Keratinocyte (primary cell): ENCODE measurements at regions not wholly inside any gene's neighbourhood (a gene's known extent, or its start where the extent isn't known, plus 50 kb on each side); places are given as distances from the start of the nearest gene placed in this dataset.

ENCODE experiments used
- EZH2 ChIP-seq: IDR thresholded peaks from one replicate; pipeline ENCODE4 v1.6.1; 2012; ENCODE audit warnings: inconsistent platforms, mild to moderate bottlenecking, low read length, moderate library complexity
- TF ChIP-seq, protein P1 (sequence below), 3 experiments: IDR thresholded peaks in 1 of 3; conservative IDR thresholded peaks in 1 of 3; optimal IDR thresholded peaks in 1 of 3; 2 replicates in 2 of 3; 3 replicates in 1 of 3; pipeline versions ENCODE3 to v1.5.1; 2011; ENCODE audit warnings: low read length in 3 of 3, mild to moderate bottlenecking in 3 of 3, moderate library complexity in 2 of 3, control low read depth in 1 of 3, inconsistent platforms in 1 of 3; ENCODE audit not compliant: insufficient read depth in 2 of 3; ENCODE audit errors: extremely low read depth in 1 of 3

- TF ChIP-seq, protein P1, sequence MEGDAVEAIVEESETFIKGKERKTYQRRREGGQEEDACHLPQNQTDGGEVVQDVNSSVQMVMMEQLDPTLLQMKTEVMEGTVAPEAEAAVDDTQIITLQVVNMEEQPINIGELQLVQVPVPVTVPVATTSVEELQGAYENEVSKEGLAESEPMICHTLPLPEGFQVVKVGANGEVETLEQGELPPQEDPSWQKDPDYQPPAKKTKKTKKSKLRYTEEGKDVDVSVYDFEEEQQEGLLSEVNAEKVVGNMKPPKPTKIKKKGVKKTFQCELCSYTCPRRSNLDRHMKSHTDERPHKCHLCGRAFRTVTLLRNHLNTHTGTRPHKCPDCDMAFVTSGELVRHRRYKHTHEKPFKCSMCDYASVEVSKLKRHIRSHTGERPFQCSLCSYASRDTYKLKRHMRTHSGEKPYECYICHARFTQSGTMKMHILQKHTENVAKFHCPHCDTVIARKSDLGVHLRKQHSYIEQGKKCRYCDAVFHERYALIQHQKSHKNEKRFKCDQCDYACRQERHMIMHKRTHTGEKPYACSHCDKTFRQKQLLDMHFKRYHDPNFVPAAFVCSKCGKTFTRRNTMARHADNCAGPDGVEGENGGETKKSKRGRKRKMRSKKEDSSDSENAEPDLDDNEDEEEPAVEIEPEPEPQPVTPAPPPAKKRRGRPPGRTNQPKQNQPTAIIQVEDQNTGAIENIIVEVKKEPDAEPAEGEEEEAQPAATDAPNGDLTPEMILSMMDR (optimal IDR thresholded peaks at IDR 0.05 in 1 of 3, IDR thresholded peaks at IDR 0.05 in 1 of 3, conservative IDR thresholded peaks at IDR 0.05 in 1 of 3; ENCODE audit: extremely low read depth in 1 of 3, insufficient read depth in 2 of 3, low read length in 3 of 3): no peak
- TF ChIP-seq EZH2: no peak
Observed at GRCh38 chr6:118705544-118706491, 54.4 kb upstream of the CEP85L start.
